ENCODE measurements at regions not wholly inside any gene's neighbourhood (a gene's known extent, or its start where the extent isn't known, plus 50 kb on each side); places are given as distances from the start of the nearest gene placed in this dataset.
A peak's percentile ranks its signal among the peaks of the same experiment; 100 is the strongest.

GRCh38 chr17:34874478-34874877 is 86.8 kb downstream of the CCT6B start:
- no peak for DNase-seq (ENCODE audit: low spot score)

GRCh38 chr17:34872640-34873039 is 88.6 kb downstream of the CCT6B start:
- DNase-seq (ENCODE audit: low spot score), result no peak

- DNase-seq (ENCODE audit: low spot score), result no peak
Measured at GRCh38 chr17:34869641-34870040, 91.6 kb downstream of the CCT6B start.

DNA sequence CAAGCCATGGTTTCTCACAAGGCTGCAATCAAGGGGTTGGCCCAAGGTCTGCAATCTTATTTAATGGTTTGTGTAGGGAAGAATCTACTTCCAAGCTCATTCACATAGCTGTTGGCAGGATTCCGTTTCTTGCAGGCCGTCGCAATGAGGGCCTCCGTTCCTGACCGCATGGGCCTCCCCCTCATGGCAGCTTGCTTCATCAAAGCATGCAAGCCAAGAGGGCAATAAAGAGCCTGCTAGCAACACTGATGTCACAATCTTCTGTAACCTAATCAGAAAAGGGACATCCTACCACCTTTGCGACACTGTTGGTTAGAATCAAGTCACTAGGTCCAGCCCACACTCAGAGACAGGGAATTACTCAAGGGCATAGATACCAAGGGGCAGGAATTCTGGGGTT is 95.5 kb downstream of the CCT6B start:
- DNase-seq (ENCODE audit: low spot score), result no peak

DNA sequence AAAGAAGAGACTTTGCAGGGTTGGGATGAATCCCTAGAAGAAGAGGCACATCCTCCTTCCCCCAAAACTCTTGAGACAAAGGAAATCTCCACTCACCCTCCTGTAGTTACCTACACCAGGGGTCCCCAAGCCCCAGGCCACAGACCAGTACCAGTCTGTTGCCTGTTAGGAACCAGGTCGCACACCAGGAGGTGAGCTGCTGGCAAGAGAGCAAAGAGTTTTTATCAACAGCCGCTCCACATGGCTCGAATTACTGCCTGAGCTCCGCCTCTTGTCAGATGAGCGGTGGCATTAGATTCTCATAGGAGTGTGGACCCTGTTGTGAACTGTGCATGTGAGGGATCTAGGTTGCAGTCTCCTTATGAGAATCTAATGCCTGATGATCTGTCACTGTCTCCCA is 98.9 kb downstream of the CCT6B start:
- DNase-seq (ENCODE audit: low spot score), result no peak

DNA sequence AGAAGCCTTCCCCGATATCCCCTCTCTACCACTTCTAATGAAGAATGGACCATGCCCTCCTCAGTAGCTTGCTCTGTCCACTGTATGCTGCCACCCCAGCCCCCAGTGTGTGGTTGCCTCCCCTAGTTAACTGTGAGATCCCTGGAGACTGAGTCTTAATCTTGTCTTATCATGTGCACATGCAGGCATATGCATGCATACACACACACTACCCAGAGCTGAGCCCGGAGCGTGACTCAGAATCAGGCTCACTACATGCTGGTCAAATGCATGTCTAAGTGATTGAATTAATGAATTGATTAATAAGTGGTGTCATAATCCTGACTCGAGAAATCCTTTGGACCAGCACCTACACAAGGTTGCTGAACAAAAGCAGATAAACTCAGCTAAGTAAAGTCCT is 99.4 kb downstream of the CCT6B start:
- no peak for DNase-seq (ENCODE audit: low spot score)

- no peak for DNase-seq (ENCODE audit: low spot score)
Measured at GRCh38 chr17:34859652-34860051, 101.6 kb downstream of the CCT6B start.

DNA sequence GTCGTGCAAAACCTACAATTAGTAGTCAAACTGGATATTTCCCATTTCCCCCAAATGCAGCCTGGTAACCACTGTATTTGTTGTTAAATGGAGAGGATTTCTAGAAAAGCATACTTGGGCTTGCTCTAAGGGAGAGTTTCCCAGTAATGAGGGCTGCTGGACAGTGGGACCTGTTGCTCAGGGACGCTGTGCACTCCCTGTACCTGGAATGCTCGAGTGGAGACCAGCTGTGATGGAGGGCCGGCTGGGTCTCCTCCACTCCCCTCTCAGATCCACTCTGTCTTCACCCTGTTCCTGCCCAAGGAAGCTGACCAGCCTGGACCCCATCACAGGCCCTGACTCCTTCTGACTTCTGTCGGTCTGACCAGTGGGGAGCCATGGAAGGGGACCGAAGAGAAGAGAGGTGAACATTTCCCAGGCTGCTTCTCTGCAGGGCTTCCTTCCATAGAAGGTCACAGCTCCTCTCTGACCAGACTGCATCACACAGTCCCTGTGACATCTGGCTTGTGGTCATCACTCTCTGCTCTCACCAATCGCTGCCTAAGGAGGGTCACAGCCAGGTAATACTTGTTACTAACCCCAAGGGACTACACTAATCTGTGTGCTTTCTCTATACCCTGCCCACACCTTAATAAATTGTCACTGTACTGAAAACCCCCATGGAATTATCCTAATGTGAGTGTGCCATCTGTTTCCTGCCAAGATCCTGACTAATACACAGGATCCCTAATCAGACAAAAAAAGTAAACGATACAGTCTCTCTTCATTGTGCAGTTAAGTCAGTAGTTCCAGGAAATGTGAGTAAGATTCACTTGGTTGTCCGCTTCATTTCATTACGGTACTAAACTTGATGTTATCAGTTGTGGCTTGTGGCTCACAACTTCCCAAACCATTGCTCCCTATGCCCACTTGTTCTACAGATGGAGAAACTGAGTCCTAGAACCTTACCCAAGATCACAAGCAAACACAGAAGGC is 102.4 kb downstream of the CCT6B start:
- no peak for DNase-seq (ENCODE audit: low spot score)

- no peak for DNase-seq (ENCODE audit: low spot score)
Measured at GRCh38 chr17:34853924-34854323, 107.3 kb downstream of the CCT6B start.

DNA sequence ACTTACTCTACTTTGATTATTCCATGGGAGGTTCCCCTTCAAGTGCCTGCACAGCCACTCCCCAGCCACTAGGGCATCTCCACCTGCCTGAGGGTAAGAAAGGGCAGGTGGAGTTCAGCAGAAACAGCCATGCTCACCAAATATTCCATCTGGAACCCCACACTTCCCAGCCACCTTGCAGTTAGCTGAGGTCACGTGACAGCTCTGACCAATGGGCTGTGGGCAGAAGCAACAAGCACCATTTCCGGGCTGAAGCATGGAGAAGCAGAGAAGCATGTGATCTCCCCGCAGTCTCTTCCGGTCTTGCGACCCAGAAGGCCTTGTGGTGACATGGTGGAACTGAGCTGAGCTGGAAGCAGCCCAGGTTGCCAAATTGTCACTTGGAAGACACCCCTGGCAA is 108.6 kb downstream of the CCT6B start:
- DNase-seq (ENCODE audit: low spot score), result no peak

DNA sequence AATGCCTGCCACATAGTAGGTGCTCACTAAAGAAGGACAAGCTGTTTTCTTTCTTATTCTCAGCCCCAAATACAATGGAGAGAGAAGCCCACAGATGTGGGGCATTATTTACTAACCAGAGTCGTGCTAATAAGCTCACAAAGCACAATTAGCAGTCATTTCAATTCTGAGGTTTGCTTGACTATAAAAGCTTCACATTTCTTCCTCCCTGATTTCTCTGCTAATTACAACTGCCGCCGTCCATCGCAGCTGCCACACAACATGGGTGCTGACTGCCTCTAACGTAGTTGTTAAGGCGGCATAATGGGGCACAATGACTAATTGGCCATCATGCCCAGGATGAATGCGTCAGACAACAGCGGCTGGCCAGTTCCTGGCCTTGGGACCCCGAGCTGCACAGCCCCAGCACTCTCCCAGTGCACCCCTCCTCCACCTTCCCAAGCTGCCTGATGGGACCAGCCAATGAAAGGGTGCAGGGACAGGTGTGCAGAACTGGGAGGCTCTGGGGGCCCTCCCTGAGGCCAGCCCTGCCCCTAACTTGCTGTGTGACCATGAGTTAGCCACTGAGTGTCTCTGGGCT is 109.2 kb downstream of the CCT6B start:
- no peak for DNase-seq (ENCODE audit: low spot score)

DNA sequence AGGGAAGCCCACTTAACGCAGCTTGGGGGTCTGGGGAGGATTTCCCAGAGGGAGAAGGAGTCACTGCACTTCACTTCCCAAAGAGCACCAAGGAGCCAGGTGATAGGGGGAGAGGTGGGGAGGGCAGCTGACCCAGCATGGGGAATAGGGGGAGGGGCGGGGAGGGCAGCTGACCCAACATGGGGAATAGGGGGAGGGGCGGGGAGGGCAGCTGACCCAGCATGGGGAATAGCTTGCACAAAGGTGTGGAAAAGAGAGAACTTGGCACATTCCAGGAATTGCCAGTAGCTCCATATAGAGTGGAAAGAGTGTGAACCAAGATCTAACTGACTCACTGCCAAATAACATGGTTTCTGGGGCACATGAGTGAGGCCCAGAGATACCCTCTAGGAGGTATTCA is 110.3 kb downstream of the CCT6B start:
- no peak for DNase-seq (ENCODE audit: low spot score)

- DNase-seq (ENCODE audit: low spot score), result no peak
Measured at GRCh38 chr17:34850023-34850422, 111.2 kb downstream of the CCT6B start.

GRCh38 chr17:34847938-34848337 is 113.3 kb downstream of the CCT6B start:
- DNase-seq (ENCODE audit: low spot score), result no peak

DNA sequence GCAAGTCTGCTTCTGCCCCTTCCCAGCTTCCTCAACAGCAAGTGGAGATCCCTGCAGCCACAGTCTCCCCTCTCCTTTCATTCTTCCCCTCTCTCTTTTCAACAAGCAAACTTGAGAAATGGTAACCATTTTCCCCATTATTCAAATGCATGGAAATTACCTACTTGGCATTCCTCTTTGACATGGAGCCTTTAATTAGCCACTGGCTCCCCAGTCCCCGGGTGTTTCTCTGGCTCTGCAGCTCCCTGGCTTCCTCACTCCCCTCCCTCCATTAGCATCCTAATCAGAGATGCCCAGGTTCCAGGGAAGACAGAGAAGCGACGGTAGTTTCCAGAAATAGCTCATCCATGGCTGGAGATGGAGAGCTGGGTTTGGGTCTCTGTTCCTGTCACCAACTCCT is 116.0 kb downstream of the CCT6B start:
- DNase-seq (ENCODE audit: low spot score), result no peak

DNA sequence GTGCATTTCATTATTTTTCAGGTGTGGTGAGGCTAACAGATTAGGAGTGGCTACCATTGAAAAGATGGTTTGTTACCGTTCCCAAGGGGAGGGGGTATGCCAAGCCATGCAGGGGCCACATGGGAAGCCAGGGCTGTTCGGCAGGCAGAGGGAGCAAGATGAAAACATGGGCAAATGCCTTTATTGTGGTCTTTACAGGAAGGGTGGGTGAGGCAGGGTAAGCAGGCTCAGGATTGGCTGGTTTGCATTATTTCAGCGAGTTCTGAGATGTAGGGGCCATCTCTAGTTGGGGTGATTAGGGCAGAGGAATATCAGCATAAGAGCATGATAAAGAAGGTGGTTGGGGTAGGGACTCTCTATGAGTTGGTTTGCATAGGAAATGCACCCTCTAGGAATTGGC is 117.6 kb downstream of the CCT6B start:
- no peak for DNase-seq (ENCODE audit: low spot score)

- DNase-seq (ENCODE audit: low spot score), result no peak
Measured at GRCh38 chr17:34842235-34842634, 119.0 kb downstream of the CCT6B start.

DNA sequence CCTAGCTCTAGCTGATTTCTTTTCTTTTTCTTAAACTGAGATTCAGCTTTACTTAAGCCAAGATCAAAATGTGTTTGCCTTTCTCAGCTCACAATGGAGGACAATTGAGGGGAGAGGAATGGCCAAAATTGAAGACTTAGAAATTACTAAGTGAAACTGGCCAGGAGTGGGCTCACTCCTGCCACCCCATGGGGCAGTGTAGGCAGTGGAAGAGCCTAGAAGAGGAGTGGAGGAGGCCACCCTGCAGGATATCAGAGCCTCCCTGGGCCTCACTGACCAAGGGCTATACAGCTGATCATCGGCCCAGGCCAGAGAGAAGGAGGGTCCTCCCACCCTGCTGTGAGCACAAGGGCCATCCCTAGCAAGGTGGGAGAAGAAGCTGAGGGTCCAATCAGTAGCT is 119.8 kb downstream of the CCT6B start:
- no peak for DNase-seq (ENCODE audit: low spot score)

GRCh38 chr17:34840750-34841149 is 120.5 kb downstream of the CCT6B start:
- DNase-seq (ENCODE audit: low spot score), result no peak

GRCh38 chr17:34837876-34838478 is 123.3 kb downstream of the CCT6B start:
- no peak for DNase-seq (ENCODE audit: low spot score)

- DNase-seq (ENCODE audit: low spot score), result no peak
Measured at GRCh38 chr17:34832376-34832775, 128.9 kb downstream of the CCT6B start.

DNA sequence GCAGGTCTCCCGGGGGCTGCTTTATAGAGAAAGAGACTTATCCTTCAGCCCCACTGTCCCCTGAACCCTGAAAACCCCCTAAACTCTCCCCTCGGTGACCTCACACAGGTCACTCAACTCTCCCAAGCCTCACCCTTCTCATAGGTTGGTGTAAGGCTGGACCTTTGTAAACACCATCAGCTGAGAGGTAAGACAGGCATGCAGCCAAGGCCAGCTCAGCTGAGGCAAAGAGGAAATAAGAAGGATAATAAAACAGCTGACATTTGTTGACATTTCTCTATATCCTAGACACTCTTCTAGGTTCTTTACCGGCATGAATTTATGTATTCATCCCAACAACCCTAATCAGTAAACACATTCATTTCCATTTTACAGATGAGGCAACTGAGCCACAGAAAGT is 134.3 kb downstream of the CCT6B start:
- DNase-seq (ENCODE audit: low spot score), result no peak

GRCh38 chr17:34826332-34826731 is 134.9 kb downstream of the CCT6B start:
- peak; percentile 2 for DNase-seq (ENCODE audit: low spot score)

Data from RKO (cell line).